Left kidney (tissue), 1 donor: ENCODE measurements at regions not wholly inside any gene's neighbourhood (a gene's known extent, or its start where the extent isn't known, plus 50 kb on each side); places are given as distances from the start of the nearest gene placed in this dataset.

Experiments used
- DNase-seq: peaks from one replicate; pipeline ENCODE4 v3.0.0-alpha.2; 2013

DNA sequence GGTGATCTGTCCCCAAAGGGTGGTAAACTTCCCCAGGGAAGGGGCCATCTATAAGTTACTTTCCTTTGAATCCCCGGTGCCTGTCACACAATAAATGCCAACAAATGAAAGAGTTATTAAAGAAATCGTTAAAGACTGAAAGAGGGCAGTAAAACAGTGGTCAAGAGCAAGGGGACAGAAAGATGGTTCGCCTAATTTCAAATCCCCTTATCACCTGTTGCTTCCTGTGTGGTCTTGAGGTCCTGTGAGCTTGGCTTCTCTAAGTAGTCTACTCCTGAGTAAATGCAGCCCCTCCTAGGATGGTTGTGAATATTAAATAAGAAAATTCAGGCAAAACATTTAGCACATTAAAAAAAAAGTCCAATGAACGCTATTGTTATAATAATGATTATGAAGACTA is 225.7 kb upstream of the ADAMTS9 start:
- DNase-seq, result no peak

DNA sequence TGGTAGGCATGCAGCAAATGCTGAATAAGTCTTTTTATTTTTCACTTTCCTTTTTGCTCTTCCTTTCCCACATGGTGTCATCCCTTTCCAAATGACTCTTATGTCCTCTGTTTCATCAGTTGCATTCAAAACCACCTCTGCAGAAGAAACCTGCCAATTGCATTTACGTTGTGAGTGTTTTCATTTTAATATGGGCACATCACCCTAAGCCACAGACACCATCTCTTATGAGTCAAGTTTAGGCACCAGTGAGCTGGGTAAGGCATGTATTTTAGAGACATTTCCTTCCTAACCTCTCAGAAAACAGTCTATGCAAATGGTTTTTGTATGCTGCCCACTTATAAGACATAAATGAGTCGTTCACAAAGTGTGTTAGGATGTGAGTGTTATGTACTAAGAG is 223.3 kb upstream of the ADAMTS9 start:
- no peak for DNase-seq

DNA sequence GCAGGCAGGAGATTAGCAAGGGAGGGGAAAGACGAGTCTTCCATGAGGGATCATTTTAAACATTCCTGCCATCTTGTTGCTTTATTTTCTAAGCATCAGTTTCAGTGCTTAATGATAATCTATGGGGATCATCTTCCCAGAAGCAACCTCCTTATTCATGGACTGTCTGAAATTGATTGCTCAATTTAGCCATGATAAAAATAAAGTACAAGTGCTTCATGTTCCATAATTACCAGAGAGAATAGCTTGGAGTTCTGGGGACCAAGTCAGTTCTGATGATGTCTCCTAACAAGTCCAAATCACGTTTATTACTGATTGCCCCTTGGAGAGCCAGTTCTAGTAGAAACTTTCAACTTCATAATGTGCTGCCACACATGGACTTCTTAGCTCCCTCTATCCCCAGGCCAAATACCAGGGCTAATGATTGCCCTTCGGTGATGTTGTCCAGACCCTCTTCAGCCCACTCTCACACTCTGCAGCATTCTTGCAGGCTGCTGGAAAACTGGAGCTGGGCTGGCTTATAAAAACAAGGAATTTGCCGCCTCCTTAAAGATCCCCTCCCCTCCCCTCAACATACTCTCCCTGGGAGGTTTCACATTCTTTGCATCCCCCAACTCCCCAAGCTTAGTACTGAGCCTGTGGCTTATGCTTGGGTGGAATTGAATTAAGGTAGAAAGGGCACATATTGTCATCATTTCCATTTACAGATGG is 222.1 kb upstream of the ADAMTS9 start:
- DNase-seq, result no peak

DNA sequence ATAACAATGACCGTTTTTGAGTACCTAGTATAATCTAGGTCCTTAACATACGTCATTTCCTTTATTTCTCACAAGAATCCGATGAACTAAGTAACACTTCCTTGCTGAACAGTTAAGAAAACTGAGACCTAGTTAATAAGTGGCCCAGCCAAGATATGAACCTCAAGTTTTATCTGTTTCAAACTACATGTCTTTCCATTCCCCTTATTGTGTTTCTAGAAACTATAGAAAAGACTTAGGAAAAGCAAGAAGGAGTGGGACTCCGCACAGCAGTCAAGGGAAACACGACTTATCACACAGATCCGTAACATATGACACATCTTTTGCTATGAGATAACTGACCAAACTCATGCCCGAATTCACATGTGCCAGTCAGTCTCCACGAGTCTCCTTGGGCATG is 221.2 kb upstream of the ADAMTS9 start:
- no peak for DNase-seq

DNA sequence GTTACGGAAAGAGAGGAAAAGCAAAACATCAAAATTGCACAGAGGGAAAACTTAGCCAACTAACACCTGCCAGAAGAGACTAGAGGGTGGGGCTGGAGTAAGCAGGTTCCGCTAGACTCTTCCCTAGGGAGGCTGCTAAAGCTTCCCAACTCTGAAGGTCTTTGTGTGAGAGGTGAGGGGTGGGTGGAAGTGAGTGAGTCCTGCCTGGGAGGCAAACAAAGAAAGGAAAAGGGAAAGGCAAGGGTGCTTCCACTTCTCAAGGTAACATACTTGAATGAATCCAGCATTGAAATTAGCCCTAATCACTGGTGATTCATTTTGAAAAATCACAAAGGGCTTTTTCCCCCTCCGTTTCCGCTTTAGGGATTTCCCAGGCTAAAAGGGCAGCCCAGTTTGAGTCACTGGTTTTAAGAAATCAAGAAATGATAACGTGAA is 220.5 kb upstream of the ADAMTS9 start:
- no peak for DNase-seq

DNA sequence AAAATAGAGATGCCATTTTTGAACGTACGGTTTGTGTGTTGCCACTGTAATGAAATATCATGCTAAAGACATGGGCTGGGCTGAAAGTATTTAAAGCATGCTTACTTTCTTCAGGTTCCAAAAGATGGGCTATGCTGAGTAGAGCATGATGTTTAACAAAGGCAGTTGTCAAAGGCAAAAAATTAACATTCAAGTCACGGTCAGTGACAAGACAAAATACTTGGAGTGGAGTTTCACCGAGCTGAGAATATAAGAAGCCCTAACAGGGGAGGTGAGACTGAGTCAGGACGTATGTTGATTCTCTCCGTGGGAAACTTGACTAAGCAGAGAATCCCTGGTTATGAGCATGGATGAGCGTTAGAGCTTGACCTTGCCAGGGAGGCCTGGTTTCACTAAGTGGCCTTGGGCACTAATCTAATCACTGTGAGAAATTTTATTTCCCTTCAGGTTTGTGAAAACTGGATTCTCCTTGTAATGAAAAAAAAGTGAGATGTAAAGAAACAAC is 218.2 kb upstream of the ADAMTS9 start:
- DNase-seq, result no peak

DNA sequence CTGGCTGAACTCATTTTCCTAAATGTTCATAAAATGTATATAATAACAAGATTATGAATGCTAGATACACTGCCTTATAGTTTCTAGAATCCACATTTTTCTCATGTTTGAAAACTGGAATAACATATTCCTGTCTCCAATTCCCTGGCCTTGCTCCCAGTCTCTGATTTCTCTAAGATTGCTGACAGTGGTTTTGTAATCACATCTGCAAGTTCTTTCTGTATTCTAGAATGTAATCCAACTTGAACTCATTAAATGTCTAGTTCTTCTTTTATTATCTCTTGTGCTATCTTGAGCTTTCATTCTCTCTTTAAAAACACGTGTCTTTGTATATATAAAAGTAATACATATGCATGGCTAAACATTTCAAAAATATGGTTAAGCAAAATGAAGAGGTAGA is 215.2 kb upstream of the ADAMTS9 start:
- no peak for DNase-seq

DNA sequence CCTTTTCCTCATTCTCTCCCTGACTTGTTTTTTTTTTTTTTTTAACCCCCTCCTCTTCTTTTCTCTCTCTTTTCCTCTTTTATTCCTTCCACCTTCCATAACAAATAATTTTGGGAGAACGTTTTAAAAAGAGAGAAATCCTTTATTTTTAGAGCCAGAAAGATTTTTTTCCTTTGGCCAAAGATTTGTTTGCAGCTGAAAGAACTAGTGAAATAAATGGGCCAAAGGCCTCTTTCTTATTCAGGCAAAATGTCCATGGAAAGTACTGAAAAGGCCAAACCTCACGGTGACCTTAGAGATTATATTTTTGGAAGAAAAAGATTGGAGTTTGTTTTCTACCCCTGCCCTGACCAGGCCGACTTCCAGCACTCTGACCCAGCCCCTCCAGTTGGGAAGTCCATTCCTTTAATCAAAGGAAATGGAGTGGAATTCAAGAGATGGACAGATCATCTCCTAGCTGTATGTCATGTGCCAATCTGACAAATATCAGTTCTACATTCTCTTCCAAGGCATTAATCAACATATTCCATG is 214.3 kb upstream of the ADAMTS9 start:
- DNase-seq, result no peak

DNA sequence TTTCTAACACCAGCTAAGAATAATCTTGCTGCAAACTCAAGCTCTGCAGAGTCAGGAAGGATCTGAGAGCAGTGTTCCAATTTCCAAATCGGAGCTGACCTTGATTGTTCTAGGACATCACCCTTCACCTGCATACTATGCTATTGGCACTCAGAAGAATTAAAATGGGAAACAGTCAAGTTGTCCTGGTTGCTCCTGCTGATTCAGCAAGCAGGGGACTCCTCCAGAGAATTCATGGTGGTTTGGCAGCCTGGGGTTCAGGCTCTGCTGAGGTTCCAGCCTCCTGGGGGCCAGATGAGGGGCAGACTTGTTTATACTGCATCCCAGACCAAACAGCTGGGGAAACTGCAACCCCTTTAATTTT is 213.7 kb upstream of the ADAMTS9 start:
- no peak for DNase-seq

DNA sequence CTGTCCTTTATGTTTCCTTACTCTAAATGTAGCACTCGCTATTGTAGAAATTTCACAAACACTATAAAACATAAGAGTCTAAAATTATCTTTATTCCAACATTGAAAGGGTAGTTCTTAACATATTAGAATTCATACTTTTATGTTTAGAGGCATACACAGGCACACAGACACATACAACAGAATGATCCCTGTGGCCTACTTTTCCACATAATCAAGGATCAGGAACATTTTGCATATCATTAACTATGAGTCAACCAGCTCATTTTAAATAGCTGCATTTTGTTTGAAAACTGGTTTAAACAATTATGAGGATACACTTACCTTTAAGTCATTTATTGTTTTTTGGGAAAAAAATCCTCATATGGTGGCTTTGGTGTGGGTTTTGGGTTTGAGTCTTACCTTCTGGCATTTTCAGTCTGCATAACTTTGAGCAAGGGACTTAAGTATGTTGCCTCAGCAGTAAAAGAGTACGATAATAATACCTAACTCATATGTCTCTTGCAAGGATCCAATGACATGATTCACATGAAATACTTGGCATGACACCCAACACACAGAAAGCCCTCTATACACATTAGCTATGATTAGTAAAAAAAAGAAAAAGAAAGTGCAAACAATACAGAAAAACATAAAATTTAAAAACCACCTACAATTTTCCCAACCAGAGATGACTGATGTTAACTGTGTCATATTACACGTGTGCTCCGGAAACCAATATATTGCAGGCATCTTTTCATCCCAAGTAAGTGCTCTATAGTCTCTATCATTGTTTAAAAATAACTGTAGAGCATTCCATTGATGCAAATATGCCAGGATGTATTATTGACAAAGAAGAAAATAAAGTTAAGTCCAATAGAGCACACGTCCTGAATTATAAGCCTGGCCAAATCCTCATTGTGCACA is 213.1 kb upstream of the ADAMTS9 start:
- no peak for DNase-seq

DNA sequence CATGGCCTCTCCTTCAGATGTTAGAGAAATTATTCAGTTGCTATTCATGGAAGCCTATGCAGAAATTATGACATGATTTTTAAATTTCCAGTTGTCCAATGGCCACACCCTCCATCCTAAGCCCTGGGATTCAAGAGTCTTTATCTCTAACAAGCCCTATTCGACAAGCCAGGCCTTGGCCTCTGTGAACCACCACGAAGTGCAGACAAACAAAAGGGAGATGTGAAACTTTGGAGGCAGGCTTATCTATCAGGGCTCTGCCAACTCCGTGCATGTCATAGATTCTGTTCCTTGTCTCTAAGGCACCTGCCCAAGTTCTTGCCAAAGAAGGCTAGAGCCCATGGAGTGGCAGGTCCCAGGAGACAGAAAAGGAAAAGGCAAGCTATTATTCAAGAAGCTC is 212.4 kb upstream of the ADAMTS9 start:
- DNase-seq, result no peak

DNA sequence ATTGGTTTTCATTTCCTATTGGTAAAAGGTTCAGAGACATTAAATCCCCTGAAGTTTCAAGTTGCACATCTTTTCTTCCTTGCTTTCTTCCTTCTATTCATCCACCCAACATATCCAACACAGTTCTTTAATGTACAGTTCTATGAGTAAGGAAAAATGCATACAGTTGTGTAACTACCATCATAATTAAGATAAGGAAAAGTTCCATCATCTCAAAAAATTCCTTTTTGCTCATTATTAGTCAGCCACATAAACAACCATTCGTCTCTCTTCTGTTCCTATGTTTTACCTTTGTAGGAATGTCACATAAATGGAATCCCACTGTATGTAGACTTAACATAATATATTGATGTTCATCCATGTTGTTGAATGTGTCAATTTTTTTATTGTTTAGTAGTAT is 211.1 kb upstream of the ADAMTS9 start:
- DNase-seq, result no peak

DNA sequence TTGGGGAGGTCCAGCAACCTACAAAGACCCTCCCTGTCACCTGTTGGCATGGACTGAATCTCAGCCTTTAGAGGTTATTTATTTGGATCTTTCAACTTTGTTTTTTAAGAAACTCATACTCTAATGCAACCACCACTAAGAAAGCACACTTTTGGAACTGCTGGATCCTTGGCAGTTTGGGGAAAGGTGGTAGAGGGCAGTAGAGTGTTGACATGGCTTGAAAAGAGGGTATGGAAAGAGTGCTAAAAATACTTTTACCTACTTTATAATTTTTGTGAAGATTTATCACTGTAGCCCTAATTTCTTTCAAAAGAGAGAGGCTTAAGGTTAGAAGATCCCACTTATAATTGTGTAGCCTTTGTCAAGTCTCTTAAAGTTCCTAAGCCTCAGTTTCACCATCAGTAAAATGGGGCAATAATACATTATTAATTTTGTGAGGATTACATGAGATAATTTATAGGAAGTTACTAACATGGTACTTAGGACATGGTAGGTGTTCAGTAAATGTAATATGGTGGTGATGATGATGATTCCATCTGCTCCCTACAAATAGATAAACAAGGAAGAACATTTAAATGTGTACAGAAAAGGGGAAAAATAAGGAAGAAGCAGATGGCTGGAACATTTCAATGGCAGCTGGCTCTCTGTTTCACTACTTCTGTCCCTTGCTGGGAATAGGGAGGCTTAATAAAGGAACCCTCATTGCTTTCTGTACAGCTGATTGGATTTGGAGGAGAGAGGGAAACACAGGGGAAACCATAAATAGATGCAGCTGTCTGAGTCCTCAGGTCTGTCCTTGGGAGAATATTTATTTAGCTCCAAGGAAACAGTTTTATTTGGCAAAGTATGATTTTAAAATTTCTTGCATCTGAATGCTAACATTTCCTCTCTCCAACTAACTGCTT is 208.4 kb upstream of the ADAMTS9 start:
- DNase-seq, result no peak

DNA sequence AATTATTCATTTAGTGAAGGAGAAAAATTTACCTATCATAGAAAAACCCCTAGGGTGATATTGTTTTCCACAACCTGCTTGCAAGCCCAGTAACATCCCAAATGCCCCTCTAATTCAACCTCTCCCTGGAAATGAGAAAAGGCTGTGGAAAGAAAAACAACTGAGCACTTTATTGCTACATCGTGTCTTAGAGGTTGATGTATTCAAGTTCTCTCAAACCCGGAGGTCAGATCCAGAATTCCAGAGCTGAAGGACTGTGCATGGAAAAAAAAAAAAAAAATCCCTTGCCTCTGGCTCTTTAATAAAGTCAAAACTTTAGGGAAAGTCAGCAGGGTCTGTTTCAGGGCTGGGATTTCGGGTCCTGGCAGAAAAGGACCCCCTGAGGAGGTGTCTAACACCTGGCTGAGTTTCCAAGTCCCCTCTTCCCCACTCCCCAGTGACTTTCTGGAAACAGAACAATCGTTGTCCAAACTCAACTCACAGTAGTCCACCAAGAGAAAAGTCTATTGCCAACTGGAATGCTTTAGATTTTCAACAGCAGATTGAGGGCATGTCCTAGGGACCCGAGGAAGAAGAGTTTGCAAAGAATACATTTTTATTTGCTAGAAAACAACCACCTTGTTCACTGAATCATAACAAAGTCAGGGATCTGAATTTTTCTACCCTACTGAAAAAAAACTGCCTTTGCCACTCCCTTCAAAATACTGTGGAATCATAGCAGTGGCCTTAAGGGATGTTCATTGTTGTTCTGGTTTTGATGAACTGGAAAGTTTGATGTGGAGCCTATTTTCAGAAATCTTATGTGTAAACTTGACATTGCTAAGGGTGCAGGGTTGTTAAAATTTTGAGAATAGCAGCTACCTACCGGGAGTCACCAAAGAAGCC is 207.5 kb upstream of the ADAMTS9 start:
- DNase-seq, result no peak

DNA sequence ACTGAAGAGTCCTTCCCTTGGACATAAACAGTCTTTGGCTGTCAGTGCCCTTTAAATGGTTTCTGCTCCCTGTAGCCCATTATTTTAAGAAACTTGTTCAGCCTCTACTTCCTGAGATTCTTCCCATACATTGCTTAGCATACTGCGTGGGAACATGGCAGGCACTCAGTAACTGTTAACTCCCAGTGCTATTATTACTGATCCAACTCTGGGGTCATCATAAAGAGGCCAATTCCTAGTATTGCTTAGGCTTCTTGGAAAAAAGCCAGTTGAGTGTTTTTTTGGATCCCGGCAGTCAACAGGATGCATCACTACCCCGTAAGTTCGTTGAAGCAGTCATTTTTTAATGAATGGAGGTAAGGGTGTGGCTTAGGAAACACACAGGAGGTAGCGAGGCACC is 206.2 kb upstream of the ADAMTS9 start:
- no peak for DNase-seq

DNA sequence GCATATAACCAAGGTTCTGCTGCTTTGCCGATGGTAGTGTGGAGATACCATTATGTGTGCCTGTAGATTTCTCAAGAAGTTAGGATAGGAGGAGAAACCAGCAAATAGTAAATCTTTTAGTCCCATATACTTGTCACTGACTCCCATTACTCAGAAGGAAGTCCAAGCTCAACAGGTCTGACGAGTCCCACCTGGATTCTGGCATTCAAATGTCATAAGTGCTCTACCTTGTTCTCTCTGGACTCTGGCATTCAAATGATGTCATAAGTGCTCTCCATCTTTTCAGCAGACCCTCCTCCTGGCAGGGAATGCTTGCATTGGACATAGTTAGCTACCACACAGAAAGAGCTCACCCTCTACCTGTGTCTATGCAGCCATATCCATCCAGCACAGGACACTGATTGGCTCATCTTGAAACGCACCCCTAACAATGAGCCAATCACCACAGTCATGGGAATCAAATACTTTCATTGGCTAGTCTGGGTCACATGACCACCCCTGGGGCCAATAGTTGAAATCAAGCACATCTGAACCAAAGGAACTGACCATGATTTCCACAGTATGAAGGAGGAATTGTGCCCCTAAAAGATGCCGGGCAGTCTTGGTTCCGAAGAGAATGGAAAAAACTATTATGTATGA is 205.0 kb upstream of the ADAMTS9 start:
- DNase-seq, result no peak

DNA sequence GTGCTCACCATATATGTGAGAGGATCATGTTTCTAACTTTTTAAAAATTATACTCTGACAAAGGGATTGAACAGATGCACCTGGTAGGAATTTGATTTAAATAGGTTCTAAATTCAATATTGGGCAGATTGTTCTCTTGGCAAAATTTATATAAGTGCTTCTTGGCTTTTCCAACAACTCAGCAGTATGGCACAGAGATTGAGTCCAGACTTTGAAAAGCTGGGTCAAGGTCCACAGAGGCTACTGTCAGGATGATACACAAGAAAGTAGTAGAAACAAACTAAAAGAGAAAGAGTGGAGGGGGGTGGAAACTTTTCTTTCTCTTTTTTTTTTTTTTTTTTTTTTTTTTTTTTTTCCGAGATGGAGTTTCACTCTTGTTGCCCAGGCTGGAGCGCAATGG is 203.2 kb upstream of the ADAMTS9 start:
- no peak for DNase-seq

DNA sequence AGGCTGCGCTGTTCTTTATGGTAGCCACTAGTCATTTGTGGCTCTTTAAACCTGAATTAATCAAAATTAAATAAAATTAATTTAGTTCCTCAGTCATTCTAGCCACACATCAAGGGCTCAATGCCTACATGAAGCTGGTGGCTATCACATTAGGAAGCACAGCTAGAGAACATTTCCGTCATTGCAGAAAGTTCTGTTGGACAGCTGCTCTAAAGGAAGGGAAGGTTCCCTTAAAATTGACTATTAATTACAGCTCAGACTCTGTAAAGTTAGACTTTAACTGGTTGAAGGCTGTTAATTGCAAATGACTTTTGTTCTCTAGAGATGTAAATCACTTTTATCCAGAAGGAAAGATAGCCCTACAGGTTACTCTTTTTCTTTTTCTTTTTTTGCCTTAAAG is 202.7 kb upstream of the ADAMTS9 start:
- DNase-seq, result no peak

DNA sequence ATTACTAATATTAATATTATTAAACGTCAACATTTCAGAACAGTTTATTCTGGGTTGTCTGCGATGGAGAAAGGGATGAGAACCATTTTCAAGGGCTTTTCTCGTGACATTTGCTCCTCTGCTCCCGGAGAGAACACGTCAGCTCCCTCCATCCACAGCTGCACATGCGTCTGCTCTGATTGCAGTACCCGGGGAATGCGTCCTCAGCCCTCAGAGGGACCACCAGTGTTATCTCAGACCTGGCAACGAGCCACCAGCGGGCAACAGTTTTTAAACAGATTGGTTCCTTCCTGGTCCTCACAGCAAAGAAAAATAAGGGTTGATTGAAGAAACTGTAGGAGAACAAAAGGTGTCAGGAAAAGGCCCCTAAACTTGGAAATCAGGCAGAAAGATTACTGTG is 202.2 kb upstream of the ADAMTS9 start:
- DNase-seq, result no peak

DNA sequence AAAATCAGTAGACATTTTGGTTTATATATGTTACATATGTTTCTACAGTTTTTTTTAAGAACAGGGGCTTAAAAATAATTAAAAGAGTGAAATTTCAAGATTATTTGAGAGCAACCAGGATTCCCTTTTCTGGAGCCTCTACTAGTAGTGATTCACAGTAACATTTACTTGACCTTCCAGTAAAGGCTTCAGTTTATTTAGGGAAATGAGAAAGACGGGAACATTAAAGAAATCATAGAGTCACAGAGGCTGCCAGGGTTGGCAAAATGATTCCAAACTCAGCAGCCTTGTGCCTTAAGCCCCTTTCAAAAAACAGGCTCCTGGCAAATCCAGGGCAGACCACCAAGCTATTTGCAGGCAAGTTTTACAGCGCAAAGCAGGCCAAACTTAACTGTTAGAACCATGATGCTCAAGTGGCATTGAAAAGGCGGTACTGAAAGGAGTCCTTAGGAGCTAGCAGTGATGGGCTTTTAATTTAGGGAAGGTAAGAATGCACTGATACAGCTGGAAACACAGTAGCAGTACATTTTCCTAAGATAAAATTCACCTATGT is 201.1 kb upstream of the ADAMTS9 start:
- DNase-seq, result no peak
